ENCODE measurements at regions not wholly inside any gene's neighbourhood (a gene's known extent, or its start where the extent isn't known, plus 50 kb on each side); places are given as distances from the start of the nearest gene placed in this dataset.
"Not testable (repeated sequence)": the region's sequence is repeated elsewhere in the genome, so short reads cannot be mapped to it uniquely, and the experiment has no call there.

- TF ChIP-seq TOX (CRISPR knock-in tag; IDR thresholded peaks at IDR 0.05; ENCODE audit: borderline replicate concordance) = no peak
- no peak for TF ChIP-seq ESRRG (CRISPR knock-in tag; IDR thresholded peaks at IDR 0.05)
- TF ChIP-seq GLIS3 (CRISPR knock-in tag; IDR thresholded peaks at IDR 0.05) = no peak
- no peak for TF ChIP-seq ZFP3 (CRISPR knock-in tag; IDR thresholded peaks at IDR 0.05)
- TF ChIP-seq ZFP30 (CRISPR knock-in tag; IDR thresholded peaks at IDR 0.05) = no peak
- TF ChIP-seq ISL1 (CRISPR knock-in tag; IDR thresholded peaks at IDR 0.05) = no peak
- no peak for TF ChIP-seq POU6F1 (CRISPR knock-in tag; IDR thresholded peaks at IDR 0.05; ENCODE audit: borderline replicate concordance, low read depth)
- TF ChIP-seq PPARA (CRISPR knock-in tag; IDR thresholded peaks at IDR 0.05; ENCODE audit: borderline replicate concordance) = no peak
- TF ChIP-seq TCF4 (CRISPR knock-in tag; IDR thresholded peaks at IDR 0.05; ENCODE audit: borderline replicate concordance) = no peak
These were observed 119.2 kb upstream of the TMEM170B start for GRCh38 chr6:11418290-11418905.

GRCh38 chr6:11416936-11417576, 120.5 kb upstream of the TMEM170B start:
- TF ChIP-seq TCF4 (CRISPR knock-in tag; IDR thresholded peaks at IDR 0.05; ENCODE audit: borderline replicate concordance) = no peak
- no peak for TF ChIP-seq SNAI2 (CRISPR knock-in tag; IDR thresholded peaks at IDR 0.05)
- TF ChIP-seq TSHZ2 (CRISPR knock-in tag; IDR thresholded peaks at IDR 0.05) = no peak
- TF ChIP-seq ZFP30 (CRISPR knock-in tag; IDR thresholded peaks at IDR 0.05) = no peak
- TF ChIP-seq RARB (CRISPR knock-in tag; IDR thresholded peaks at IDR 0.05) = no peak
- no peak for TF ChIP-seq ARNTL (CRISPR knock-in tag; IDR thresholded peaks at IDR 0.05; ENCODE audit: borderline replicate concordance, low read depth)
- TF ChIP-seq POU6F1 (CRISPR knock-in tag; IDR thresholded peaks at IDR 0.05; ENCODE audit: borderline replicate concordance, low read depth) = no peak
- TF ChIP-seq GLIS3 (CRISPR knock-in tag; IDR thresholded peaks at IDR 0.05) = no peak
- no peak for ATAC-seq

More at GRCh38 chr6:11418290-11418905, 119.2 kb upstream of the TMEM170B start:
- ATAC-seq = no peak

GRCh38 chr6:11416099-11416935, 121.2 kb upstream of the TMEM170B start:
- not testable (repeated sequence) for ATAC-seq

- no peak for TF ChIP-seq PATZ1 (CRISPR knock-in tag; IDR thresholded peaks at IDR 0.05; ENCODE audit: borderline replicate concordance)
- TF ChIP-seq CSDC2 (CRISPR knock-in tag; IDR thresholded peaks at IDR 0.05) = no peak
- TF ChIP-seq TSHZ2 (CRISPR knock-in tag; IDR thresholded peaks at IDR 0.05) = no peak
- no peak for TF ChIP-seq ISL1 (CRISPR knock-in tag; IDR thresholded peaks at IDR 0.05)
- TF ChIP-seq RARB (CRISPR knock-in tag; IDR thresholded peaks at IDR 0.05) = no peak
- no peak for TF ChIP-seq ARNTL (CRISPR knock-in tag; IDR thresholded peaks at IDR 0.05; ENCODE audit: borderline replicate concordance, low read depth)
- no peak for TF ChIP-seq ZFP30 (CRISPR knock-in tag; IDR thresholded peaks at IDR 0.05)
- TF ChIP-seq TCF4 (CRISPR knock-in tag; IDR thresholded peaks at IDR 0.05; ENCODE audit: borderline replicate concordance) = no peak
- TF ChIP-seq OSR1 (CRISPR knock-in tag; IDR thresholded peaks at IDR 0.05) = no peak
- TF ChIP-seq BACH2 (CRISPR knock-in tag; IDR thresholded peaks at IDR 0.05; ENCODE audit: borderline replicate concordance) = no peak
- no peak for TF ChIP-seq PPARA (CRISPR knock-in tag; IDR thresholded peaks at IDR 0.05; ENCODE audit: borderline replicate concordance)
- no peak for TF ChIP-seq ESRRG (CRISPR knock-in tag; IDR thresholded peaks at IDR 0.05)
- TF ChIP-seq CREB5 (CRISPR knock-in tag; IDR thresholded peaks at IDR 0.05; ENCODE audit: low read depth) = no peak
- no peak for TF ChIP-seq ZNF8 (CRISPR knock-in tag; IDR thresholded peaks at IDR 0.05)
- TF ChIP-seq SNAI2 (CRISPR knock-in tag; IDR thresholded peaks at IDR 0.05) = no peak
- no peak for ATAC-seq
These were observed 122.0 kb upstream of the TMEM170B start for GRCh38 chr6:11415557-11415956.
